GOT3 (cell line): ENCODE measurements at regions not wholly inside any gene's neighbourhood (a gene's known extent, or its start where the extent isn't known, plus 50 kb on each side); places are given as distances from the start of the nearest gene placed in this dataset.
"Not testable (repeated sequence)": the region's sequence is repeated elsewhere in the genome, so short reads cannot be mapped to it uniquely, and the experiment has no call there.

Experiments
- DNase-seq: peaks from one replicate; lab custom pipeline; 2025; ENCODE audit warnings: mixed read lengths; lab: John Stamatoyannopoulos, UW

GRCh38 chr12:87679251-87679650 is 349.9 kb downstream of the C12orf50 start:
- no peak for DNase-seq

DNA sequence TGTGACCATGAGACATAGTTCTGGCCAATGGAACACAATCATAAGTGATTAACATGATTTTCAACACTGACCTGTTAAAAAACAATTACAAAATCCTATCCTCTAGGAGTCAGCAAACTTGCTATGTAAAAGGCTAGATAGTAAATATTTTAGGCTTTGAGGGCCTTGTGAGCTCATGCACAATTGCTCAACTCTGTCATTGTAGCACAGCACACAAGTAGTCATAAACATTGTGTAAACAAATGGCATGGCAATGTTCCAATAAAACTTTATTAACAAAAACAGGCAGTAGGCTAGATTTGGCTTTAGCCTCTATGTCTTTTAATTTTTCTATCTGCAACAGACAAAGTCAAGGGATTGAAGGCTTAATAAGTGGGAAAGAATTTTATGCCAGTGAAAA is 350.7 kb downstream of the C12orf50 start:
- DNase-seq: no peak

DNA sequence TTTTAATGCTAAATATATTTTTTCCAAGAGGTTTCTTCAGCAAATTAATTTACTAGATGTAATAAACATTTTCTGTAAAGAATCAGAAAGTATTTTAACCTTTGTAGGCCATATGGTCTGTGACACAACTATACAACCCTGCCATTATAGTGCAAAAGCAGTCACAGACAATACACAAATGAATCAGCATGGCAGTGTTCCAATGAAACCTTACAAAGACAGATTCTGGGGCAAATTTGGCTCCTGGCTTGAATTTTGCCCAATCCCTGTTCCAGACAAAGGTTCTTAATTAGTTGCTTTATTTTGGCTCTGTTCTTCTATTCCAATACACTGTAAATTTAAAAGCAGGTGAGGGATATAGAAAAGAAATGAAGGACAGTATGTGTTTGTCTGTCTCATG is 352.5 kb downstream of the C12orf50 start:
- DNase-seq: no peak

DNA sequence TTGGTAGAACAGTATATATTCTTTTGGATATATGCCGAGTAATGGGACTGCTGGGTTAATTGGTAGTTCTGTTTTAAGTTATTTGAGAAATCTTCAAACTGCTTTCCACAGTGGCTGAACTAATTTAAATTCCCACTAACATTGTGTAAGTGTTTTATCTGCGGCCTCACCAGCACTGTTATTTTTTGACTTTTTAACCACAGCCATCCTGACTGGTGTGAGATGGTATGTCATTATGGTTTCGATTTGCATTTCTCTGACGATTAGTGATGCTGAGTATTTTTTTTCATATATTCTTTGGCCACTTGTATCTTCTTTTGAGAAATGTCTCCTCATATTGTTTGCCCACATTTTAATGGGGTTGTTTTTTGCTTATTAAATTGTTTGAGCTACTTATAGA is 357.4 kb downstream of the C12orf50 start:
- no peak for DNase-seq

GRCh38 chr12:87670448-87670847 is 358.8 kb downstream of the C12orf50 start:
- DNase-seq: no peak

DNA sequence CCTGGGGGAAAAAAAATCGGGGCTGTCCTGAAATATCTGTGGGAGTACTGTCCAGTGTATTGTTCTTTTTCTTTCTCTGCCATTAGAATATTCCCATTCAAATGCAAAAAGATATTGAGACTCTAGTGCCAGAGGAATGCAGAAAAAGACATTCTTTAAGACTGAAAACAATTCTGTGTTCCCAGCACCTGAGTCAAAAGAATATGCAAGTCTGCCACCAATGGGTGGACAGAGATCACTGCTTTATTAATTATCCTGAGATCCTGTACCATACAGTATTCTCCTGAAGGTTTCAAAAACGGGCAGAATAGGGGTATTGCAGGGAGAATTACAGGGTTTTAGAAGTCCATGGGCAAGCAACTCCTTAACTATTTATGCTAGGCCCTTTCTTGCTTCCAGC is 361.8 kb downstream of the C12orf50 start:
- no peak for DNase-seq

DNA sequence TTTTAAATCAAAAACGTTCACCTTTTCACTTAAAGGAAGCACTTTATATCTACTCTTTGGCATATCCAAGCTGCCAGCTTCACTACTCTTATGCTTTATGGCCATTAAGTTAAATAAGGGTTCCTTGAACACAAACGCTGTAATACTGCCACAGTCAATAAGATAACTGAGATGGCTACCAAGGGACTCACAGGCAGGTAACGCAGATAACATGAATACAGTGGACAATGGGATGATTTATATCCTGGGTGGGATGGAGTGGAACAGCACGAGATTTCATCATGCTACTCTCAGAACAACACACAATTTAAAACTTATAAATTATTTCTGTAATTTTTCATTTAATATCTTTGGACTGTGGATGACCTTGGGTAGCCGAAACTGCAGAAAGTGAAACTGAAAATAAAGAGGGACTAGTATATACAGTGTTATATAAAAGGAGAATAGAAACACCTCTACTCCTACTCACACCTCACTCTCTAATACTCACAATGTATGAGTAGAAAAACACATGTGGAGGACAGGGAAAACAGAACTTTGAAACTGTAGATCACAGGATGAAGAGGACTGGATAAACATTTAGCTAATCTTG is 367.3 kb downstream of the C12orf50 start:
- no peak for DNase-seq

DNA sequence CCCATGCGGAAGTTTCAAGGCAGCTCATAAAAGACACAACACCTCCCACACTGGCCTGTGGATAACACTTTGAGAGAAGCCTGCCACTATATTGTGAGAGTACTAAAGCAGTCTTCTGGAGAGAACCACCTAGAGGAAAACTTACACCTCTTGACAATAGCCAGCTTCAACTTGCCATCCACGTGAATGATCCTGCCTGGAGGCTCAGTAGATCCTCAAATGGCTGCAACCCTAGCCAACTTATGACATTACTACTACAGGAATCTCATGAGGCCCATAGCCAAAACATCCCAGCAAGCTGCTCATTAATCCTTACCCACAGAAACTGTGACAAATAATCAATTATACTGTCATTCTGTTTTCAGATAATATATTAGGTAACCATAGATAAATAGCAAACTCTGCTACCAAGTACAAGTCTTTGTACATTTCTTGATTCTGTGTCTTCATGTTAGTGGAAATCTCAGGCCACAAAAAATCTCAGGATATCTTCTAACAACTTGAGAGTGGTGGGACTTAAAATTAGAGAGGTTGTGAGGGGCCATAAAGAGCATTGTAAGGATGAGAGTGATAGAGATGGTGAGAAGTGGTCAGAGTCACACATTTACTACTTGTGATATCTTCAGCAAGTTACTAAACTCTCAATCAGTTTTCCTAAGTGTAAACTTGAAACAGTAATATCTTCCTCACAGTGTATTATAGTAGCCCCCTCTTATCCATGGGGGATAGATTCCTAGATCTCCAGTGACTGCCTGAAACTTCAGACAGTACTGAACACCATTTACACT is 368.0 kb downstream of the C12orf50 start:
- DNase-seq: no peak

- no peak for DNase-seq
Measured at GRCh38 chr12:87660291-87660690, 368.9 kb downstream of the C12orf50 start.

DNA sequence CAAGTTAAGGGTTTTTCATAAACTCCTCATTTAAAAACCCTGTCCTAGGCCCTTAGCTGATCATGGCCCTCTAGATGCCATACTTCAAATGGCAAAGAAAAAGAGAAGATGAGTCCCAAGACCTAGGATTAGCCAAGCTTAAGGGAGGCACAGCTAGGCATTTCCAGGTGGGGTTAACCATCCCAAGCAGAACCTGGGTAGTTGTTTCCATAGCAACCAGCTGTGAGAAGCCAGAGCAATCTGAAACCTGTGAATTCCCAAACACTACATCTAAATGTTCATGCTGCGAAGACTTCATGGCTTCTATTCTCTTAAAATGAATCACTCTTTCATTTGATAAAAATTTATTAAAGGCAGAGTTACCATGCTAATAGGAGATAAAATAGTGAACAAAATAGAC is 372.9 kb downstream of the C12orf50 start:
- DNase-seq: no peak

DNA sequence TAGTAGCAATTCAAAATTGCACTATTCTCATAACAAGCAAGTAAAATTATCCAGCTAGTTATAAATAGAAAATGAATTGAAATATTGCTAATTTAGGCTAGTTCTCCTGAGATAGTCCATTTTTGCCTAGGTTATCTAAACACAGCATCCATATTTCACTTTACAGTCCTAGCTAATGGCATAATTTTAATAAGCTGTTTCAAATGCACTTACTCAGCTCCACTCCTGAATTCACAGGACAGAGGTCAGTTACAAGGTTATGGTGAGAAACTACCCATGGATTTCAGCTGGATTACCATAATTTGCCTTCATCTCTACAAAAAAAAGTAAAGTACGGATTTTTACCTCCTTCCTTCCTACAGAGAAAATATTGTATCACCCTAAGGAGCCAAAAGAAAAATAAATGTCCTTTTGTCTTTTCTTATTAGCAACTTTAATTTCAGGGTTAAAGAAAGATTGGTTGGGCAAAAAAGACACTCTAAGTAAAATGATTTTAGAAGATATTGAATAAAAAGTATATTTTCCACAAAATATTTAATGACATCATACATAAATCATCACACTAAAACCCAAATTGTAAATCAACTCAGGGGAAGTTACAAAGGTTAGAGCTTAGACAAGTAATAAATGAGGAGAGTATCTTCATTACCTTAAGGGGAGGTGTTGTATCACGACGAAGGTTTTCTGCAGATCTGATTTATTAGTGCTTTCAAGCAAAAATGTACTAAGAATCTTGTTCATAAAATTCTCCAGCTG is 377.4 kb downstream of the C12orf50 start:
- no peak for DNase-seq

- DNase-seq: no peak
Measured at GRCh38 chr12:87642245-87642644, 387.0 kb downstream of the C12orf50 start.

DNA sequence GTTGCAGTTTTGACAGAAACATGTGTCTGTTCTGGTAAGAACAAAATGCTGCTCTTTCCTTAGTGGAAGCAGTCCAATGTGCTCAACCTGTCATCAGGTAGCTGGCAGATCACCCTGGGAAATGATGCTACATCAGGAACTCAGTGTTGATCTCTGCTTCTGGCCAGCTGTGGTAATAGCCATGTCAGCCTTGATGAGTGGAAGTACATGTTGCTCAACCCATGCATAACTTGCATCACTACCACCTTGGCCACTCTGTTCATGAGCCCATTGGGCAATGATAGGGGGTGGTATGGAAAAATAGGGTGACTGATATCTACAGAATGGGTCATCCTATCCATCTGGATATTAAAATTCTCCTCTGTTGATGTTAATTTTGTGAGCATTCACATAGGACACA is 411.0 kb downstream of the C12orf50 start:
- DNase-seq: no peak

DNA sequence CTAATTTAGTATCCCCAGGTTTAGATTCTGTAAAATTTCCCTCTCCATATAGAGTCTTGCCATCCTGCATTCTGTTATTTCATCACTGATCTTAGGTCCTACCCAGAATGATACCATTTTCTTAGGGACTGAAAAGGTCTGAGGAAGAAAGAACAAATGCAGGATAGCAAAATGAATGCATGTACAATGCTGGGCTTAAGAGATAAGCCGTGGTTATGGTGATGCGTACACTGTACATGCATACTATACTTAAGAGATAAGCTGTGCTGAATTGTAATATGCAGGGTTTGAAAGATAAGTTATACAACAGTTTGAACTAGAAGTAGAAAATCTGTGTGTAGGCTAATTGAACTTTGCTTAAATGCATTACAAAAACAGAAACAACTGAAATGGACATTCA is 416.2 kb downstream of the C12orf50 start:
- DNase-seq: no peak

DNA sequence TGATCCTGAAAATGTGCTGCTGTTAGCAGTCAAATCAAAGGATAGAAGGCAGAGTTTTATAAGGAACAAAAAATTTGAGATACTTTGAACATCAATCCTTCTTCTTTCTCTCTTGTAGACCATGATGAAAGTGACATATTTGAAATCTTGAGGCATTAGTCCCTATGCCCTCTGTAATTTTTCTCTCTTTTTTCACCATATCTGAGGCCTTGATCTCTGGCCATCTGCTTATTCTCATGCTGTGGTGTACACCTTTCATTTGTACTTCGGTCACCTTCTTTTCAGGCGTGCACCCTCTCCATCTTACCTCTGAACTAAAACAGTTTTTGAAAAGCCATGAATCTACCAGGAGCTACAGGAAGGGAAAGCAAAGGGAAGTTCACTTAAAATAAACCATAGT is 420.9 kb downstream of the C12orf50 start:
- DNase-seq: no peak

DNA sequence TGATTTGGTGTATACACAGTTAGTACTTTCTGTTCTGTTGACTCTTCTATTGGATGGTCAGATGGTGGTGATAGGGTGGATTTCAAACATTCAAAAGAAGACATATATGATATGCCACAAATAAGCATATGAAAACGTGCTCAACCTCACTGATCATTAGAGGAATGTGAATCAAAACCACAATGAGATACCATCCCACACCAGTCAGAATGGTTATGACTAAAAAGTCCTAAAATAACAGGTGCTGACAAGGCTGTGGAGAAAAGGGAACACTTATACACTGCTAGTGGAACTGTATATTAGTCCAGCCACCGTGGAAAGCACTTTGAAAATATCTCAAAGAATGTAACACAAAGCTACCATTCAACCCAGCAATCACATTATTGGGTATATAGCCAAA is 425.5 kb downstream of the C12orf50 start:
- no peak for DNase-seq

DNA sequence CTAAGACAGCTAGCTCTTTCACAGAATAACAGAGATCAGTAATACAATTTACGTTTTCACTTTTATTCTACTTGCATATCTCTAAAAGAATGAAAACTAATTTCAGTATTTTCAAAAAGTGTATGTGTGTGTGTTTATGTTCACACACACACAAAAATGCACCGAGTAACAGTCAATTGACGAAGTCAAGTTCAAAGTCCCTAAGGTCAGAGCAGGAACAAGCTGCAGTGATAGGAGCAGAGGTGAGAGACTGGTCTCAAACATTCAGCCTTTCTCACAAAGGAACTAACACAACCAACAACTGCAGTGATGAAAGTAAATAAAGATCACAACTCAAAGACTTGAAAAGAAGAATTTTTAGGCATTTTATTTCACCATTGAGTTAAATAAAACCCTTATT is 429.7 kb downstream of the C12orf50 start:
- DNase-seq: no peak

GRCh38 chr12:87597114-87597513 is 432.1 kb downstream of the C12orf50 start:
- no peak for DNase-seq

GRCh38 chr12:87596636-87597035 is 432.6 kb downstream of the C12orf50 start:
- no peak for DNase-seq

DNA sequence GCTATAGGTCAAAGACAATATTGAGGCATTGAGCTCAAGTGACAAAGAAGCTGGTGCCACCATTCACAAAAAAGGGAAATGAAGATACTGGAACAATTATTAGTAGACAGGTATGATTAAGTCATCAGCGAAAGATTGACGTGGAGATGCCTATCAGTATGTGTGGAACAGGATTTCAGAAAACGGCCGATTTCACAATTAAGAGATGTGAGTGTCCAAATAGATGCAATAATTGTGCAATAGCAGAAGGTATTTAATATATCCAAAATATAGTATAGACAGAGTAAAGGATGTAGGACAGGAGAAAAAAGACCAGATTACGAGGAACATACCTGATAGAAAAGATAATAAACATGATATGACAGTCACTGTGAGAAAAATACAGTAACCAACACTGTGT is 433.1 kb downstream of the C12orf50 start:
- DNase-seq: no peak

GRCh38 chr12:87585882-87586557 is 443.2 kb downstream of the C12orf50 start:
- no peak for DNase-seq

- not testable (repeated sequence) for DNase-seq
Measured at GRCh38 chr12:87579091-87579490, 450.1 kb downstream of the C12orf50 start.

- DNase-seq: no peak
Measured at GRCh38 chr12:87575906-87576305, 453.3 kb downstream of the C12orf50 start.
